HG03439 (cell line): ENCODE measurements at regions not wholly inside any gene's neighbourhood (a gene's known extent, or its start where the extent isn't known, plus 50 kb on each side); places are given as distances from the start of the nearest gene placed in this dataset.
A peak's percentile ranks its signal among the peaks of the same experiment; 100 is the strongest.

ENCODE experiments used
- ATAC-seq: cut with Tn5 transposase; IDR thresholded peaks from one replicate; pipeline ENCODE4 v1.9.1; 2021; ENCODE audit warnings: mild to moderate bottlenecking, moderate library complexity; ENCODE audit not compliant: unreplicated experiment

DNA sequence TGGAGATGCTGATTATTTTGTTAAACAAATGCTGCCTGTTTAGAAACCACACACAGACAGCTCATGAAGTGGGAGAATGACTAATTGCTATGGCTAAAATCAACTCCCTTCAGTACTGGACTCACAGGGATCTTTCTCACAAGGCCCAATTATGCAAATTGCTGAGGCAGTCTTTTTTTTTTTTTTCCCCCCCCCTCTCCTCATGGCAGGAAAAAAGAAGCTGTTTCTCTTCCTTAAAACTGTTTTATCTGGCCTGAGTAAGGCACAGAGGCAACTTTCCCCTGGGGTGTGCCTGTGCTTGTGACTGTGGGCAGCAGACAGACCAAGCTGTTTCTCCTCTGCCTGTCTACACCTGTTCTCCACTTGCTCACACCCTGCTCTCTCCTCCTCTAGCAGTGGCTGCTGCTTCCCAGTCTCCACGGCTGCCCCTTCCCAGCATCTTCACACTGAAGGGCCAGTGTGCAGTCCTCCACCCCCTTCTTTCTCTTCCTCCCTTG, 65.4 kb upstream of the STEAP1B start:
- peak; percentile 50 for ATAC-seq

DNA sequence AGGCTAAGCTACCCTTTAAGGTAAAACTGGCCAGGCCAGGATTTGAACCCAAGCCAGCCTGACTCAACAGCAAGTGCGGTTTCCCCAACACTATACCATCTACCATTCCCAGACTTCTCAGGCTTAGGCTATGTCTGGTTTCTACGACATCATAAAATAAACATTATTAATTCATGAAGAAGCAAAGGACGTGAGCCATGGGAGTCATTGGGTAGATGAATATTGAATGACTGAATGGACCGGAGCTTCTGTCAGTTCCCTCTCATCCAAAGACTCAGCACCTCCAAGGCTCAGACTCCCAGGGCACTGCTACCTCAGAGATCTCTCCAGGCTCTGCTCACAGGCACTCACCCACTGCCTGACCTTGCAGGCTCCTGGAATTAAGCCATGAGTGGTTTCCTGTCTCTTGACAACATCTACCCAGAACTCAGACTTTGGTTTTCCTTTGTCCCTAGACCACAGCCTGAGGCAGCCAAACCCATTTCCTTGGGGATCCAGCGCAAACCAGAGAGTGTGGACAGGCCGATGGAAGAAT, 64.6 kb upstream of the STEAP1B start:
- ATAC-seq: no peak

DNA sequence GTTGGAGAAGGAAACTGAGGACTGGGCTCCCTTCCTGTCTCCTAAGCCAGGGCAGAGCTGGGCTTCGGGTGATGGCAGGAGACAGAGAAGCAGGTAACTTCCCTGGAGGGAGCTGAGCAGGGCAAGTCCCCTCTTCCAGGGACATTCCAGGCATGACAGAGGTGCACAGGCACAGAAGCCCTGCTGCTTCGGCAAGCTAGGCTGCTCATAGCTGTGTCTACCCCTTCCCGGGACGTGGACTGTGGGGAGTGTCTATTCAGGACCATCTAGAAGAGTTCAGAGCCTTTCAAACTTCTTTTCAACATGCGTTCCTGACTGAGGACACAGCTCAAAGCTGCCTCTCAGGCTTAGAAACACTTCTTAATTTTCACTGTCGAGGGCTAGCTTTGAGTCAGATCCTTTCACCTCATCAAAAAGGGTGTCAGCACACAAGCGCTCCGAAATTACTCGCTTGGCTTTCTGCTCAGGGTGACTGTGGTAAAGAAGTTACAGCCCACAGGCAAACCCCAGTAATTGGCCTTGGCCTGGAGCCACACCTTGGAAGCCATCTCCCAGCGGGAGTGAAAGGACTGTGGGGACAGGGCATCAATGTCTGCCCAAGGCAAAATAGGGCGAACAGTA, 63.7 kb upstream of the STEAP1B start:
- ATAC-seq: peak; percentile 50

DNA sequence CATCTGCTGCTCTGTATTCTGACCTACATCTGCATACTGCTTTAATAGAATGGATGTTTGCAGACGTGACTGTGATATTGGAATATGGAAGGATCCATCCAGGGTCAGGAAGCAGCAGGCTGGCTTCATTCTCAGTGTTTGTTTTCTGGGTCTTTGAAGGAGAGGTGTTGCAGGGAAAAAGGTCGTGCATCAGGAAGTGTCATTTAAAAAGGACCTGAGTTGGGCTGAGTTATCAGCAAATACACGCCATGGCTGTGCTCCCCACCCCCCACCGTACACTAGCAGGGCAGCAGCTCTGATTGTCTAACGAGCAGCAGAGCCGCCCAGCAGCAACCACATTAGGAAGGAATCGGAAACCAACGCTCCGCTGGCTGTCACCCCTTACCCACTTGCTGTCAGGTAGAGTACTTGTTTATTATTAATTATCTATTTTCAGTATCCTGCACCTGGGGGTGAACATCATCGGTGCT, 63.1 kb upstream of the STEAP1B start:
- no peak for ATAC-seq

DNA sequence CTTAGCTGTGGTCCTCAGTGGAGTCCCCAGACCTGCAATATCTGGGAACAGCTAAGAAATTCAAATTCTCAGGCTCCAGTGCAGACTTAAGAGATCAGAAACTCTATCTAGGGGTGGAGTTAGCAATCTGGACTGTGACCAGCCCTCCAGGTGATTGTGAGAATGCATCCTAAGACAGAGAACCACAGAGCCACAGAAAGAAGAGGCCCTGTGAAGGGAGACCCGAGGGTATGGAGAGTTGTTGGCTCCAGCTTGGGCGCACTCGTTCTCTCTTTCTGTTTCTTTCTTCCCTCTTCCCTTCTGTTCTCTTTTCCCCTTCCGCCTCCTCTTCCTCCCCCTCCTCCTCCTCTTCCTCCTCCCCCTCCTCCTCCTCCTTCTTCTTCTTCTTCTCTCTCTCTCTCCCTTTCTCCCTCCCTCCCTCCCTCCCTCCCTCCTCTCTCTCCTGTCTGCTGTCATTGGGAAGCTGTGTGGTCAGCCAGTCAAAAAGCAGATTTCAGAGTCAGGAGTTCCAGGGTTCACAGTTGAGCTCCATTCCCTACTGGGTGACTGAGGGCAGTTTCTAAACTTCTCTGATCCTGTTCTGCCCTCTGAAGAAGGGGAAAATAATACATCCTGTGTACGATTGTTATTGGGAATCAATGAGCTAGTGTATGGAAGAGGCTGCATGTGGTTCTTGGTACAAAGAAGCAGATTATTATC, 62.1 kb upstream of the STEAP1B start:
- ATAC-seq: no peak

DNA sequence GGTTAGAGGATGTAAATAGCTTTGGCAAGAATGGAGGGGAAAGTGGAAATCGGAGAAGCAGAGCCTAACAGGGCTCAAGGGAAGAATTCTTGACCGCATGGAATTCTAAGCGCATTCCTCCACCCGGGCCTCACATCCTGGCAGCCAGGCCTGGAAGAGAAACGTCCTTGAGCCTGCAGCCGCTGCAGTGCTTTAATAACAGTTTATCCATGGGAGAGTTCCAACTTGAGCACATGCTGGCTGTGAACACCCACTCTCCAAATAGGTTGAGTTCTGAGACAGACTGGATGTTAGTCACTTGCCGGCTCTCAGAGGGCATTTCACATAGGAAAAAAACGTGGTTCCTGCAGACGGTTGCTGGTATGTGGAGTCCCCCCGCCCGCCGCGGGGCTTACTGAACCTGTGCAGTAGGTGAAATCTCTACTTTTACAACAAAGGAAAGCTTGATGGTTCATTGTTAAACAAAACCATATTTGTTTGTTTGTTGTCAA, 61.4 kb upstream of the STEAP1B start:
- no peak for ATAC-seq

DNA sequence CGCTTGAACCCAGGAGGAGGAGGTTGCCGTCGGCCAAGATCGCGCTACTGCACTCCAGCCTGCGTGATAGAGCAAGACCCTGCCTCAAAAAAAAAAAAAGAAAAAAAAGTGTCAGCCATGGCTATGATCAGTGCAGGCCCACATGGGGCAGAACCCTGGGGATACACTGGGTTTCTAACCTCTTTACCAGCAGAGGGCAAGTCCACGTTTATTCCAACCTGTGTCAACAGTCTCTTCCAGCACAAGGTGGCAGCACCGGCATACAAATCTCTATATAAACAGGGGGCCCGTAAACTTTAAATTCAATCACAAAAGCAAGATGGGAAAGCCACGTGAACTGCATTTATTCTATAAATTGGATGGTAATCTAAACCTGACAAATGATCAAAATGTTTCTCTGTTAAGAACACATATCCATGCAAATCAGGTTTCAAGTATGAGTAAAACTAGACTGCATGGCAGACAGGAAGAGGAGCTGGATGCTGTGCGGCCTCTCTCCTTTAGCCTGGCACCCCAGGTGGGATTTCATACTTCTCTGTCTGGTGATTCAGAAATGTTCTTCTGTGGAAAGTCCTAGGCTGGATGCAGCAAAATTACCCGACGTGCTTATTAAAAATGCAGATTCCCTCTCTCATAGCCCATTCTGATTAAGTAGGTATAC, 60.0 kb upstream of the STEAP1B start:
- no peak for ATAC-seq

DNA sequence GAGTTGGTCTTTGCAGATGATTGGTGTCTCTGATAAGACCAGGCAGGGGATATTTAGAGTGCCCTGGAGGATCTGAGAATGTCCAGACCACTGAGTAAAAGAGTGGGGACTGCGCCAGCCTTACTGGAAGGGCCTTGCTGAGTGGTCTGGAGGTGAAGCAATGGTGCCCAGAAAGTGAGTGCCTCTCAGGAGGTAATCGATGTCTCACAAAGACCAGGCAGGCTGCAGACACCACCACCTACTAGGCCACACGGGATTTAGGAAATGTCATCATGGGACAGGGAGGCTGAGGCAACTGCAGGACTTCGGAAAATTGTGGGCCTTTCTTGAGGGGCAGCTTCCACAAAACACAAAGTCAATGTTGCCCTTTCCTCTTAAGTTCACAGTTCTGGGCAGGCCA, 57.2 kb upstream of the STEAP1B start:
- ATAC-seq: no peak

DNA sequence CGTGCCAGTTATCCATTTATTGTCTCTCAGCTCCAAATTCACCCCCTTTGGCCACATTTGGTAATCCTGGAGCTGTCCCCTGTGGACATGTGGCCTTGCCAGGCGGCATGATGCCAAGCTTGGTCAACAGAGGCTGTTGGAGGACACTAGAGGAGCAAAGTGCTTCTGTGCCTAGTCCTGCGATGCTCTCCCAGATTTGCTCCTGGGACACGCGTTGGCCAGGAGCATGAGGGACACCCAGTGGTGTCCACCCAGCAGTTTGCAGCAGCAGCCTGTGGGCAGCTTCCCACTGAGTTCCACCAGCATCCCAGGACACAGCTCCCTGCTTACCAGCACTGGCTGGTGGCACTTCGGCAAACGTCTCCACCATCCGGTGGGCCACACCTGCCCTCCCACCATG, 55.5 kb upstream of the STEAP1B start:
- no peak for ATAC-seq

DNA sequence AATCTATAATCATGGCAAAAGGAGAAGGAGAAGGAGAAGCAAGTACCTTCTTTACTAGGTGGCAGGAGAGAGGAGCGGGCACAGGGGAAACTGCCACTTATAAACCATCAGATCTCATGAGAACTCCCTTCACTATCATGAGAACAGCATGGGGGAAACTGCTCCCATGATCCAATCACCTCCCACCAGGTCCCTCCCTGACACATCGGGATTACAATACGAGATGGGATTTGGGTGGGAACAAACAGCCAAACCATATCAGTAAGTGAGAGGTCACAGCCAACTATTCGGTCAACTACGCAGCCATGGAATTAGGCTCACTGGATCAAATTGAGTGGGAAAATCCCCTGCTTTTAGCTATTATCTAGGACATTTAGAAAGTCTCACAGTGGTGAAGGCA, 54.2 kb upstream of the STEAP1B start:
- ATAC-seq: no peak

DNA sequence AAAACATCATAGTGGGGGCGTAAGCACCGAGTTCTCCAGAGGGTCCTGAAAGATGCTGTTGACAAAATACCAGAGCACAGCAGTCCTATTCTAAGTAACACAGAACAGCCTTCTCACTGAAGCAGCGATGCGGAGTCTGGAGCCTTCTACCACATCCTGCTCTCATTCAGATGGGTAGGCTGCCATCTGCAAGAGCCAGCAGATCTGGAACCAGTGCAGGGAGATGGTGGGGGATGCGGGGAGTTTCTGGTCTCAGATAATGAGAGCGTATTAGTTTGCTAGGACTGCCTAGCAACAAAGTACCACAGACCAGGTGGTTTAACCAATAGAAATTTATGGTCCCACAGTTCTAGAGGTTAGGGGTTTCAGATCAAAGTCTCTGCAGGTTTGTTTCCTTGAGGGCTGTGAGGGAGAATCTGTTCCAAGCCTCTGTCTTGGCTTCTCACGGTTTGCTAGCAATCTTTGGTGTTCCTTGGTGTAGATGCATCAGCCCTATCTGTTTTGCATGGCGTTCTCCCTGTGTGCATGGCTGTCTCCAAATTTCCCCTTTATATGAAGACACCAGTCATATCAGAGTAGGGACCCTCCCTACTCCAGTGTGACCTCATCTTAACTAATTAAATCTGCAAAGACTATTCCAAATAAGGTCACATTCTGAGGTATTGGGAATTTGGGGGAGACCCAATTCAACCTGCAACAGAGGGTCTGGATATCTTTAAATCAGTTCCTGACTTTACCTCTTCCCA, 52.0 kb upstream of the STEAP1B start:
- peak; percentile 68 for ATAC-seq

DNA sequence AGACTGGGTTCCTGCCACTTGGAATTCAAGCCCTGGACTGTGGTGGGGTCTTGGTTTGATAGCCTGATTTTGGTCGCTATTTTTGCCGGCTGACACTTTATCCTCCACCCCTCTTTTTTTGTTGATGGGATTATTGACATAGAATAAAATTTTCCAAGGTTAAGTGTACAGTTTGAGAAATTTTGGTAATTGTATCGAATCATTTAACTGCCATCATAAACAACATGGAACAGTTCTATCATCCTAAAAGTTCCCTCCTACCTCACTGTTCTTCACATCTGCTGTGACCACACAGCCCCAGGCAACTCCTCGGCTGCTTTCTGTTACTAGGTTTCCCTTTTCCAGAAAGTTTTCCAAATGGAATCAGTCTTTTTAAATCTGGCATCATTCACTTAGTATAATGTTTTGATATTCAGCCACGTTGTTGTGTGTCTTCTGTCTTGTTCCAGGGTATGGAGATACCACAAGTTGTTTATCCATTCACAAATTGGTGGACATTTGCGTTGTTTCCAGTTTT, 50.6 kb upstream of the STEAP1B start:
- ATAC-seq: no peak

DNA sequence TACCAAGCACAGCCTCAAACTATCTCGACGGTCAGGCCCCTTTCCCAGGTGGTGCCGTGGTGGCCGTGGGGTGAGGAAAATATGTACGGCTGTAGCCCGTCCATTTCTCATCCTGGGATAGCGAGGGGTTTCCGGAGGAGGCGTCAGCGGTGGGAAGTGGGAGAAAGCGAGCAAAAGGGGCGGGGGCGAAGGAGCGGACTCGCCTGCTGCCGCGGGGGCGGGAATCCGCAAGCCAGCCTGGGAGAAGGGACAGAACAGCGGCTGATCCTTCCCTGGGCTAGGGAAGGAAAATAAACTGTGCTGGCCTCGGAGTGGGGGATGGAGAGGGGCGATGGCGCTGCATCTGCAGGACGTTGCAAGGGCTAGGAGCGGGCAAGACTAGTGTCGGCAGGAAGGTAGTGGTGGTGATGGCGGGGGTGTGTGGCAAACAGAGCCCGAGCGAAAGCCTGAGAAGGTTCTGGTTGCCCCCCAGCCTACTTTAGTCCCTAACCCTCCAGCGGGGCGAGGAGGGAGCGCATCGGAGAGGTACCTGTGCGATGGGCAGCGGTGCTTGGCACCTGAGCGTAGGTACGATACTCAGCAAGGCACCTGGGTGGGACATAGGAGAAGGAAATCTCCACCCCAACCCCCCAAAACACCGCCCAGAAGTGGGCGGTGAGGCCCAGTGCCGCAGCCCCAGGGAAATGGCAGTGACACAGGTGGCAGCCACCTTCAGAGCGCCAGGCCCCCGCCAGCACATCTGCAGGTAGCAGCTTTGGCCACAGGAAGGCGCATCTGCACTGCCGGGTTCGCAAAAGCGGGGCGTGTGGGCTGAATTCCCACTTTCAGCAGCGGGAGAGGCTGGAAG, 49.9 kb upstream of the STEAP1B start:
- no peak for ATAC-seq
